IMR-90 (cell line): ENCODE measurements at regions not wholly inside any gene's neighbourhood (a gene's known extent, or its start where the extent isn't known, plus 50 kb on each side); places are given as distances from the start of the nearest gene placed in this dataset.

Experiments used
- ATAC-seq: fragments of 200-7000 bp; cut with Tn5 transposase; 2 replicates; pipeline ENCODE4 v1.9.1; 2020; ENCODE audit warnings: low read depth, mild to moderate bottlenecking, moderate library complexity
- BruUV-seq: library from RNA; stranded (reverse); fragments of 400-500 nt; replicated peaks from 2 replicates; lab custom pipeline; 2021; lab: Mats Ljungman, UMichigan
- CTCF ChIA-PET: fragments of 300-600 bp; formaldehyde crosslinking; extraction: SDS; loops from one replicate; lab custom pipeline; 2021; ENCODE audit warnings: antibody characterized with exemption; lab: Yijun Ruan, JAX
- POLR2A ChIA-PET: fragments of 300-600 bp; sonication (Branson Sonifier 250); formaldehyde crosslinking; loops from one replicate; lab custom pipeline; 2022; ENCODE audit warnings: antibody characterized with exemption; ENCODE audit not compliant: unreplicated experiment; lab: Charles Lee
- DNase-seq: peaks from one replicate; pipeline ENCODE4 v3.0.0; 2013
- H2AFZ ChIP-seq: replicated peaks from 2 replicates; pipeline ENCODE3; 2013; ENCODE audit warnings: low read length, mild to moderate bottlenecking; ENCODE audit not compliant: poor library complexity
- H2AK5ac ChIP-seq: 2 replicates; pipeline ENCODE4 v1.6.1; 2013; ENCODE audit warnings: low read depth, low read length, inconsistent platforms
- H2AK9ac ChIP-seq: replicated peaks from 2 replicates; pipeline ENCODE3; 2013; ENCODE audit warnings: mild to moderate bottlenecking, low read depth, low read length, moderate library complexity; ENCODE audit not compliant: poor library complexity
- H2BK120ac ChIP-seq: 2 replicates; pipeline ENCODE4 v1.6.1; 2013; ENCODE audit warnings: low read depth, low read length, inconsistent platforms
- H2BK15ac ChIP-seq: 3 replicates; pipeline ENCODE4 v1.6.1; 2013; ENCODE audit warnings: low read depth, low read length, inconsistent platforms
- H2BK20ac ChIP-seq: 2 replicates; pipeline ENCODE4 v1.6.1; 2013; ENCODE audit warnings: low read depth, mild to moderate bottlenecking, inconsistent platforms, low read length, moderate library complexity
- H2BK5ac ChIP-seq: 2 replicates; pipeline ENCODE4 v1.6.1; 2013; ENCODE audit warnings: mild to moderate bottlenecking, low read depth, low read length, inconsistent platforms; ENCODE audit not compliant: poor library complexity, severe bottlenecking
- H3K14ac ChIP-seq: replicated peaks from 2 replicates; pipeline ENCODE4 v1.6.1; 2013; ENCODE audit warnings: low read depth, low read length, inconsistent platforms
- H3K18ac ChIP-seq: 2 replicates; pipeline ENCODE4 v1.6.1; 2013; ENCODE audit warnings: low read depth, low read length, control low read depth
- H3K23ac ChIP-seq: 2 replicates; pipeline ENCODE4 v1.6.1; 2013; ENCODE audit warnings: low read depth, low read length, inconsistent platforms
- H3K27ac ChIP-seq: 2 replicates; pipeline ENCODE4 v1.5.1; 2013; ENCODE audit warnings: mild to moderate bottlenecking, control low read depth, low read length; ENCODE audit not compliant: insufficient read depth
- H3K27me3 ChIP-seq: 2 replicates; pipeline ENCODE4 v1.6.1; 2013; ENCODE audit warnings: low read length; ENCODE audit not compliant: control insufficient read depth, insufficient read depth
- H3K36me3 ChIP-seq: 2 replicates; pipeline ENCODE4 v1.6.1; 2013; ENCODE audit warnings: low read length, mixed read lengths; ENCODE audit not compliant: control insufficient read depth, insufficient read depth
- H3K4ac ChIP-seq: 2 replicates; pipeline ENCODE4 v1.6.1; 2013; ENCODE audit warnings: low read depth, low read length, inconsistent platforms
- H3K4me1 ChIP-seq: 2 replicates; pipeline ENCODE4 v1.6.1; 2013; ENCODE audit warnings: low read length, mixed read lengths; ENCODE audit not compliant: control insufficient read depth, insufficient read depth
- H3K4me2 ChIP-seq: 2 replicates; pipeline ENCODE4 v1.6.1; 2013; ENCODE audit warnings: low read depth, mild to moderate bottlenecking, control low read depth, low read length, moderate library complexity
- H3K4me3 ChIP-seq: 2 replicates; pipeline ENCODE4 v1.5.1; 2013; ENCODE audit warnings: low read depth, mild to moderate bottlenecking, control low read depth, low read length, moderate library complexity; ENCODE audit not compliant: insufficient read depth
- H3K56ac ChIP-seq: 2 replicates; pipeline ENCODE4 v1.6.1; 2013; ENCODE audit warnings: low read length, inconsistent platforms; ENCODE audit not compliant: insufficient read depth; ENCODE audit errors: extremely low read depth
- H3K79me1 ChIP-seq, 2 experiments: 2 replicates each; pipeline ENCODE4 v1.6.1; 2013; ENCODE audit warnings: low read length in 2 of 2, inconsistent platforms in 1 of 2, low read depth in 1 of 2
- H3K9ac ChIP-seq: 2 replicates; pipeline ENCODE4 v1.6.1; 2013; ENCODE audit warnings: low read depth, low read length, control low read depth
- H3K9me1 ChIP-seq: 2 replicates; pipeline ENCODE4 v1.6.1; 2013; ENCODE audit warnings: low read length, inconsistent platforms; ENCODE audit not compliant: insufficient read depth
- H3K9me3 ChIP-seq: 2 replicates; pipeline ENCODE4 v1.6.1; 2013; ENCODE audit warnings: low read length; ENCODE audit not compliant: control insufficient read depth, insufficient read depth
- H4K20me1 ChIP-seq: 2 replicates; pipeline ENCODE4 v1.6.1; 2013; ENCODE audit warnings: low read length, inconsistent platforms; ENCODE audit not compliant: insufficient read depth
- H4K5ac ChIP-seq: 2 replicates; pipeline ENCODE4 v1.6.1; 2013; ENCODE audit warnings: mild to moderate bottlenecking, low read depth, low read length, control low read depth
- H4K8ac ChIP-seq, 2 experiments: 2 replicates each; pipeline ENCODE4 v1.6.1; 2013; ENCODE audit warnings: low read depth in 2 of 2, low read length in 2 of 2, control low read depth in 1 of 2, inconsistent platforms in 1 of 2
- H4K91ac ChIP-seq: 2 replicates; pipeline ENCODE4 v1.6.1; 2013; ENCODE audit warnings: low read depth, low read length, inconsistent platforms; ENCODE audit not compliant: insufficient read depth
- BHLHE40 ChIP-seq: fragments of 150-350 bp; IDR thresholded peaks from 2 replicates; pipeline ENCODE4 v1.6.1; 2016; ENCODE audit warnings: mild to moderate bottlenecking, low read depth, low read length
- CEBPB ChIP-seq: IDR thresholded peaks from 2 replicates; pipeline ENCODE4 v1.6.1; 2012; ENCODE audit warnings: low read depth, low read length, improper control_type of control experiment
- CHD1 ChIP-seq: IDR thresholded peaks from 2 replicates; pipeline ENCODE4 v1.6.1; 2012; ENCODE audit warnings: low read depth, low read length, improper control_type of control experiment
- CTCF ChIP-seq: conservative IDR thresholded peaks from 2 replicates; pipeline ENCODE4 v1.5.1; 2012; ENCODE audit warnings: mild to moderate bottlenecking, low read depth, low read length, improper control_type of control experiment
- ELK1 ChIP-seq: fragments of 150-350 bp; IDR thresholded peaks from 2 replicates; pipeline ENCODE4 v1.6.1; 2016; ENCODE audit warnings: low read depth, mild to moderate bottlenecking, low read length, moderate library complexity, borderline replicate concordance
- FOS ChIP-seq: fragments of 150-350 bp; IDR thresholded peaks from 2 replicates; pipeline ENCODE4 v1.6.1; 2016; ENCODE audit warnings: low read depth, low read length
- MAFK ChIP-seq: IDR thresholded peaks from 2 replicates; pipeline ENCODE4 v1.6.1; 2012; ENCODE audit warnings: low read depth, low read length, improper control_type of control experiment
- MAZ ChIP-seq: IDR thresholded peaks from 2 replicates; pipeline ENCODE4 v1.6.1; 2012; ENCODE audit warnings: low read depth, mild to moderate bottlenecking, low read length, improper control_type of control experiment, moderate library complexity, borderline replicate concordance
- MXI1 ChIP-seq: IDR thresholded peaks from 2 replicates; pipeline ENCODE4 v1.6.1; 2012; ENCODE audit warnings: low read depth, mild to moderate bottlenecking, low read length, moderate library complexity, borderline replicate concordance
- NFE2L2 ChIP-seq: fragments of 150-350 bp; IDR thresholded peaks from 2 replicates; pipeline ENCODE4 v1.6.1; 2016; ENCODE audit warnings: low read depth, mild to moderate bottlenecking, low read length
- POLR2A ChIP-seq: IDR thresholded peaks from 2 replicates; pipeline ENCODE4 v1.6.1; 2012; ENCODE audit warnings: mild to moderate bottlenecking, low read depth, low read length
- RAD21 ChIP-seq: IDR thresholded peaks from 2 replicates; pipeline ENCODE4 v1.6.1; 2012; ENCODE audit warnings: low read length, improper control_type of control experiment
- RCOR1 ChIP-seq: IDR thresholded peaks from 2 replicates; pipeline ENCODE4 v1.6.1; 2012; ENCODE audit warnings: mild to moderate bottlenecking, low read length, improper control_type of control experiment; ENCODE audit not compliant: insufficient replicate concordance
- RFX5 ChIP-seq: IDR thresholded peaks from 2 replicates; pipeline ENCODE4 v1.8.0; 2012; ENCODE audit warnings: low read depth, mild to moderate bottlenecking, low read length, moderate library complexity
- SMC3 ChIP-seq: fragments of 150-350 bp; IDR thresholded peaks from 2 replicates; pipeline ENCODE4 v1.6.1; 2016; ENCODE audit warnings: low read depth, mild to moderate bottlenecking, antibody characterized with exemption, low read length, moderate library complexity
- USF2 ChIP-seq: fragments of 150-350 bp; IDR thresholded peaks from 2 replicates; pipeline ENCODE4 v1.6.1; 2017; ENCODE audit warnings: mild to moderate bottlenecking, antibody characterized with exemption, low read length, low read depth
- WGBS, 2 experiments: methylation state at CpG; one replicate each; pipeline versions ENCODE4 v1.1.5 to v1.1.7; 2013; ENCODE audit warnings: missing lambda C conversion rate in 2 of 2; ENCODE audit not compliant: insufficient read length in 1 of 2; ENCODE audit errors: extremely low coverage in 2 of 2; 5-methylcytosine and 5-hydroxymethylcytosine counted together
- dilution Hi-C: fragments of 300-500 bp; cut with HindIII; formaldehyde crosslinking; loops from one replicate; pipeline ENCODE4 v1.14.3; 2018; ENCODE audit warnings: low sequenced_read_pairs; ENCODE audit not compliant: unreplicated experiment
- in situ Hi-C: fragments of 300-500 bp; cut with MboI; formaldehyde crosslinking; loops from 3 replicates; pipeline ENCODE4 v1.14.3; 2019; ENCODE audit warnings: low sequenced_read_pairs, inconsistent platforms, mixed read lengths
- intact Hi-C: fragments of 100-400 bp; cut with micrococcal nuclease; formaldehyde crosslinking; loops from 2 replicates; pipeline ENCODE4 v1.10.0; 2022

DNA sequence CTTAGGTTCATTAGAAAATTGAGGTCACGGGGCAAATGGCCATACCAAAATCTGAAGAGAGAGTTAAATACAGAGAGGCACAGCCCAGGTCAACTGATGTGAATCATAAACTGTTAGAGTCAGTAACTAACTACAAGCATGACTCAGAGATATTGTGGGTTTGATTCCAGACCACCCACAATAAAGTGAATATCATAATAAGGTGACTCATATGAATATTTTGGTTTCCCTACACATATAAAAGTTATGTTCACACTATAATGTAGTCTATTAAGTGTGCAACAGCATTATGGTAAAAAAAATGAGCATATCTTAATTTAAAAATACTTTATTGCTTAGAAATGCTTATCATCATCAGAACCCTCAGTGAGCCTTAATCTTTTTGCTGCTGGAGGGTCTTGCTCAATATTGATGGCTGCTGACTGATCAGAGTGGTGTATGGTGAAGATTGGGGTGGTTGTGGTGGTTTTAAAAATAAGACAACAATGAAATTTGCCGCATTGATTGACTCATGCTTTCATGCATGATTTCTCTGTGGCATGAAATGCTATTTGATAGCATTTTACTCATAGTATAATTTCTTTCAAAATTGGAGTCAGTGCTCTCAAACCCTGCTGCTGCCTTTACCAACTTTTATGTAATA, 53.1 kb upstream of the EDIL3 start:
- Histone ChIP-seq H2BK15ac (no peak overlapping the region), H2BK20ac (no peak overlapping the region), H3K79me1 (no peaks in the 10 kb centered on the region), H3K4ac (no peak overlapping the region), H3K9me3 (no peaks in the 10 kb centered on the region), H3K23ac (no peak overlapping the region), H4K5ac (no peak overlapping the region), H3K4me3 (no peak overlapping the region), H2BK120ac (no peak overlapping the region), H3K56ac (no peak overlapping the region), H3K9ac (no peak overlapping the region), H3K4me1 (peaks cover 4% of the 10 kb centered on the region; the same call in 1 of the 2 replicates), H4K91ac (no peak overlapping the region), H3K4me2 (peak overlapping the region; percentile 66; the same call in 1 of the 2 replicates), H3K36me3 (no peaks in the 10 kb centered on the region), H3K9me1 (0 out of 2 replicates have a peak, but pooled peaks cover 2% of the 10 kb centered on the region), H4K8ac (no peak overlapping the region), H4K20me1 (no peaks in the 10 kb centered on the region), H3K18ac (peak overlapping the region; percentile 29; the same call in 1 of the 2 replicates), H3K27me3 (no peaks in the 10 kb centered on the region), H3K14ac (no peak overlapping the region), H2AK5ac (no peak overlapping the region), H2BK5ac (peak overlapping the region; percentile 15), H2AFZ (no peak overlapping the region), H2AK9ac (no peak overlapping the region), H3K27ac (no peak overlapping the region)
- intact Hi-C loops: no loop called here
- ChIA-PET CTCF (no interaction called here), POLR2A (no interaction called here)
- WGBS, 2 experiments: no CpG with 5 or more reads among the region's 2 CpGs
- ATAC-seq (peak; percentile 86), DNase-seq (peak; percentile 91)
- no peak for TF ChIP-seq MXI1
- TF ChIP-seq BHLHE40: peak; percentile 78; the same call in 1 of the 2 replicates
- TF ChIP-seq SMC3: no peak
- TF ChIP-seq RFX5: no peak
- TF ChIP-seq MAZ: no peak
- no peak for TF ChIP-seq POLR2A
- no peak for TF ChIP-seq ELK1
- TF ChIP-seq CHD1: no peak
- no peak for TF ChIP-seq CTCF
- no peak for TF ChIP-seq MAFK
- peak; percentile 96 for TF ChIP-seq FOS
- no peak for TF ChIP-seq USF2
- no peak for TF ChIP-seq RAD21
- TF ChIP-seq RCOR1: no peak
- TF ChIP-seq CEBPB: peak; percentile 69; the same call in 1 of the 2 replicates
- peak; percentile 41; the same call in 1 of the 2 replicates for TF ChIP-seq NFE2L2
- dilution Hi-C loops: no loop called here
- in situ Hi-C loops: no loop called here
- no TSS peak for BruUV-seq
